GM12878 (cell line): ENCODE measurements at regions not wholly inside any gene's neighbourhood (a gene's known extent, or its start where the extent isn't known, plus 50 kb on each side); places are given as distances from the start of the nearest gene placed in this dataset.

Experiments used
- ATAC-seq: fragments of 200-7000 bp; cut with Tn5 transposase; 3 replicates; pipeline ENCODE4 v1.9.1; 2020; ENCODE audit warnings: mild to moderate bottlenecking, moderate library complexity
- BruUV-seq: library from RNA; stranded (reverse); fragments of 400-500 nt; replicated peaks from 2 replicates; lab custom pipeline; 2021; lab: Mats Ljungman, UMichigan
- CTCF ChIA-PET: fragments of 300-600 bp; sonication (Branson Sonifier 250); formaldehyde crosslinking; extraction: SDS; loops from one replicate; lab custom pipeline; 2021; ENCODE audit warnings: inconsistent platforms; lab: Yijun Ruan, JAX
- POLR2A ChIA-PET: fragments of 350-600 bp; formaldehyde crosslinking; extraction: SDS; loops from one replicate; lab custom pipeline; 2021; ENCODE audit warnings: inconsistent platforms; lab: Charles Lee
- RAD21 ChIA-PET: fragments of 300-600 bp; sonication (Branson Sonifier 250); formaldehyde crosslinking; loops from one replicate; lab custom pipeline; 2023; ENCODE audit warnings: antibody characterized with exemption; ENCODE audit not compliant: unreplicated experiment; lab: Charles Lee
- SMC1A ChIA-PET: fragments of 300-600 bp; sonication (Branson Sonifier 250); formaldehyde crosslinking; loops from one replicate; lab custom pipeline; 2023; ENCODE audit not compliant: unreplicated experiment, uncharacterized antibody; lab: Charles Lee
- DNase-seq: peaks from one replicate; pipeline ENCODE4 v3.0.0-alpha.2; 2011; ENCODE audit warnings: low read depth, low spot score
- FAIRE-seq: peaks from 3 replicates; lab custom pipeline; 2011; peaks lifted over from hg19 to GRCh38; lab: Jason Lieb, UNC
- H2AFZ ChIP-seq: 2 replicates; pipeline ENCODE4 v1.6.0; 2011; ENCODE audit warnings: low read depth, low read length, control low read depth; ENCODE audit not compliant: control insufficient read depth
- H3K27ac ChIP-seq: 2 replicates; pipeline ENCODE4 v1.5.1; 2011; ENCODE audit warnings: control low read depth; ENCODE audit not compliant: control insufficient read depth, insufficient read depth
- H3K27me3 ChIP-seq, 2 experiments: replicated peaks in 1 of 2; 2 replicates each; pipeline versions ENCODE4 v1.6.0 to v1.6.1; 2011; ENCODE audit warnings: low read length in 1 of 2; ENCODE audit not compliant: control insufficient read depth in 2 of 2, insufficient read depth in 2 of 2
- H3K36me3 ChIP-seq, 2 experiments: 2 replicates each; pipeline ENCODE4 v1.5.1; 2011; ENCODE audit warnings: low read length in 1 of 2; ENCODE audit not compliant: control insufficient read depth in 2 of 2, insufficient read depth in 2 of 2
- H3K4me1 ChIP-seq: 2 replicates; pipeline ENCODE4 v1.6.1; 2011; ENCODE audit warnings: mild to moderate bottlenecking, low read length, moderate library complexity, mixed read lengths; ENCODE audit not compliant: control insufficient read depth, insufficient read depth
- H3K4me2 ChIP-seq: 2 replicates; pipeline ENCODE4 v1.6.0; 2011; ENCODE audit warnings: control low read depth; ENCODE audit not compliant: control insufficient read depth, insufficient read depth
- H3K4me3 ChIP-seq: fragments of 200-600 bp; sonication (generic); 2 replicates; pipeline ENCODE4 v1.5.1; 2016
- H3K79me2 ChIP-seq: 2 replicates; pipeline ENCODE4 v1.6.0; 2011; ENCODE audit warnings: low read length; ENCODE audit not compliant: control insufficient read depth, insufficient read depth
- H3K9ac ChIP-seq: 2 replicates; pipeline ENCODE4 v1.8.0; 2011; ENCODE audit warnings: low read length, control low read depth, mixed read lengths; ENCODE audit not compliant: control insufficient read depth, insufficient read depth
- H3K9me3 ChIP-seq: replicated peaks from 3 replicates; pipeline ENCODE4 v1.5.1; 2011; ENCODE audit warnings: mild to moderate bottlenecking, low read length; ENCODE audit not compliant: control insufficient read depth, insufficient read depth
- H4K20me1 ChIP-seq: 2 replicates; pipeline ENCODE4 v1.6.0; 2011; ENCODE audit not compliant: control insufficient read depth, insufficient read depth
- CHD2 ChIP-seq: IDR thresholded peaks from 2 replicates; pipeline ENCODE4 v1.6.1; 2011; ENCODE audit warnings: low read depth, low read length, improper control_type of control experiment, borderline replicate concordance
- ESRRA ChIP-seq: IDR thresholded peaks from 2 replicates; pipeline ENCODE4 v1.6.1; 2012; ENCODE audit warnings: mild to moderate bottlenecking, low read length, improper control_type of control experiment
- FOS ChIP-seq: IDR thresholded peaks from 3 replicates; pipeline ENCODE4 v1.6.1; 2011; ENCODE audit warnings: borderline replicate concordance; ENCODE audit not compliant: insufficient read length; ENCODE audit errors: extremely low read depth
- LARP7 ChIP-seq: fragments of 450-650 bp; IDR thresholded peaks from 2 replicates; pipeline ENCODE4 v1.6.1; 2017; ENCODE audit warnings: mild to moderate bottlenecking
- NFXL1 ChIP-seq: fragments of 450-650 bp; IDR thresholded peaks from 2 replicates; pipeline ENCODE4 v1.6.1; 2017; ENCODE audit warnings: antibody characterized with exemption, mild to moderate bottlenecking, borderline replicate concordance
- PBX3 ChIP-seq: IDR thresholded peaks from 2 replicates; pipeline ENCODE4 v1.6.1; 2011; ENCODE audit warnings: mild to moderate bottlenecking, low read depth, low read length, moderate library complexity; ENCODE audit not compliant: insufficient replicate concordance
- POU2F2 ChIP-seq: IDR thresholded peaks from 3 replicates; pipeline ENCODE4 v1.6.1; 2011; ENCODE audit warnings: low read depth, mild to moderate bottlenecking, low read length, borderline replicate concordance
- YBX1 ChIP-seq: fragments of 450-650 bp; IDR thresholded peaks from 2 replicates; pipeline ENCODE4 v1.6.1; 2016; ENCODE audit warnings: antibody characterized with exemption
- ZBTB33 ChIP-seq: fragments of 450-650 bp; IDR thresholded peaks from 2 replicates; pipeline ENCODE4 v1.6.1; 2017; ENCODE audit warnings: mild to moderate bottlenecking
- ZBTB4 ChIP-seq: fragments of 450-650 bp; formaldehyde crosslinking; IDR thresholded peaks from 2 replicates; pipeline ENCODE4 v1.4.0; 2022; ENCODE audit warnings: mild to moderate bottlenecking, moderate library complexity
- ZBTB40 ChIP-seq: fragments of 450-650 bp; IDR thresholded peaks from 2 replicates; pipeline ENCODE4 v1.6.1; 2016; ENCODE audit warnings: mild to moderate bottlenecking, moderate library complexity, borderline replicate concordance
- ZNF622 ChIP-seq: fragments of 450-650 bp; IDR thresholded peaks from 2 replicates; pipeline ENCODE4 v1.6.1; 2017; ENCODE audit warnings: mild to moderate bottlenecking, inconsistent platforms
- WGBS: methylation state at CpG from one replicate; pipeline ENCODE4 v1.1.6; 2016; ENCODE audit warnings: low lambda C conversion rate; ENCODE audit not compliant: insufficient replicate concordance, insufficient coverage; ENCODE audit errors: missing lambda C conversion rate; 5-methylcytosine and 5-hydroxymethylcytosine counted together
- in situ Hi-C: fragments of 300-500 bp; cut with MboI; formaldehyde crosslinking; loops from 9 replicates; pipeline ENCODE4 v1.14.3; 2018; ENCODE audit warnings: mixed read lengths
- intact Hi-C: fragments of 100-400 bp; cut with micrococcal nuclease; formaldehyde crosslinking; loops from one replicate; pipeline ENCODE4 v1.14.2; 2022; ENCODE audit not compliant: unreplicated experiment

GRCh38 chr1:37267111-37267835 lies 207.1 kb upstream of the ZC3H12A start:
- H2AFZ ChIP-seq: no peak overlapping the region
- BruUV-seq: no TSS peak
- H3K4me2 ChIP-seq: no peak overlapping the region
- no peaks in the 10 kb centered on the region for H3K9me3 ChIP-seq
- H3K9ac ChIP-seq: no peak overlapping the region
- POLR2A ChIA-PET: no interaction called here
- intact Hi-C loops (no loop called here), in situ Hi-C loops (no loop called here)
- no peak for ATAC-seq
- no peak overlapping the region for H3K4me3 ChIP-seq
- H4K20me1 ChIP-seq: no peaks in the 10 kb centered on the region
- no peaks in the 10 kb centered on the region for H3K36me3 ChIP-seq
- no peak for DNase-seq
- no peaks in the 10 kb centered on the region for H3K79me2 ChIP-seq
- no peaks in the 10 kb centered on the region for H3K4me1 ChIP-seq
- 42% methylated on average over 10 of the region's 10 CpGs for WGBS
- H3K27ac ChIP-seq: no peak overlapping the region
- CTCF ChIA-PET: no interaction called here
- FAIRE-seq: no peak
- TF ChIP-seq LARP7 (no peak), ZBTB33 (no peak), PBX3 (no peak), ESRRA (no peak), NFXL1 (no peak), YBX1 (no peak), CHD2 (no peak), POU2F2 (no peak), FOS (no peak), ZBTB4 (CRISPR knock-in tag) (no peak), ZNF622 (no peak), ZBTB40 (no peak)
- SMC1A ChIA-PET: interaction anchor here (0.9 kb wide), 1 partner anchor 21 kb away, joined by 3 read pairs; no protein-coding TSS in a partner anchor
- H3K27me3 ChIP-seq: no peaks in the 10 kb centered on the region
- RAD21 ChIA-PET: interaction anchor here (0.6 kb wide), 1 partner anchor 27 kb away, joined by 4 read pairs; no protein-coding TSS in a partner anchor
